H1 (cell line): ENCODE measurements at regions not wholly inside any gene's neighbourhood (a gene's known extent, or its start where the extent isn't known, plus 50 kb on each side); places are given as distances from the start of the nearest gene placed in this dataset.

Source experiments
- CTCF ChIA-PET: fragments of 300-600 bp; sonication (Branson Sonifier 250); formaldehyde crosslinking; loops from one replicate; lab custom pipeline; 2021; ENCODE audit not compliant: partially characterized antibody; lab: Charles Lee
- POLR2A ChIA-PET: fragments of 300-600 bp; sonication (Branson Sonifier 250); formaldehyde crosslinking; loops from one replicate; lab custom pipeline; 2021; ENCODE audit warnings: inconsistent platforms; ENCODE audit not compliant: partially characterized antibody; lab: Charles Lee
- DNase-seq, 2 experiments: peaks; one replicate each; pipeline versions ENCODE4 v3.0.0 to v3.0.0-alpha.2; 2010 to 2022; ENCODE audit warnings: low spot score in 2 of 2, low read depth in 1 of 2, mixed read lengths in 1 of 2
- FAIRE-seq: peaks from 2 replicates; lab custom pipeline; 2011; peaks lifted over from hg19 to GRCh38; lab: Jason Lieb, UNC
- H2AFZ ChIP-seq: 2 replicates; pipeline ENCODE4 v1.8.1; 2012; ENCODE audit warnings: low read length, inconsistent platforms
- H2AK5ac ChIP-seq: 2 replicates; pipeline ENCODE4 v1.6.1; 2013; ENCODE audit warnings: low read depth, low read length
- H2BK120ac ChIP-seq: replicated peaks from 2 replicates; pipeline ENCODE3; 2013; ENCODE audit warnings: low read depth, low read length, inconsistent platforms
- H2BK12ac ChIP-seq: 2 replicates; pipeline ENCODE4 v1.6.1; 2013; ENCODE audit warnings: low read depth, low read length
- H2BK15ac ChIP-seq: 2 replicates; pipeline ENCODE4 v1.6.1; 2013; ENCODE audit warnings: low read length
- H2BK20ac ChIP-seq: 2 replicates; pipeline ENCODE4 v1.6.1; 2013; ENCODE audit warnings: low read length
- H2BK5ac ChIP-seq: 2 replicates; pipeline ENCODE4 v1.6.1; 2013; ENCODE audit warnings: low read depth, low read length
- H3K14ac ChIP-seq: 2 replicates; pipeline ENCODE4 v1.6.1; 2013; ENCODE audit warnings: inconsistent platforms; ENCODE audit not compliant: insufficient read length
- H3K18ac ChIP-seq: 2 replicates; pipeline ENCODE4 v1.6.1; 2013; ENCODE audit warnings: low read length; ENCODE audit errors: extremely low read depth
- H3K23ac ChIP-seq: 2 replicates; pipeline ENCODE4 v1.6.1; 2013; ENCODE audit warnings: inconsistent platforms; ENCODE audit not compliant: insufficient read length
- H3K23me2 ChIP-seq: 2 replicates; pipeline ENCODE4 v1.6.1; 2013; ENCODE audit warnings: low read depth, low read length
- H3K27ac ChIP-seq: 2 replicates; pipeline ENCODE4 v1.6.1; 2011; ENCODE audit warnings: low read depth, low read length, inconsistent platforms
- H3K27me3 ChIP-seq, 4 experiments: replicated peaks in 1 of 4; 1 replicate in 1 of 4; 2 replicates in 3 of 4; pipeline versions ENCODE4 v1.6.1 to v1.8.1; 2011 to 2013; ENCODE audit warnings: low read length in 3 of 4, mild to moderate bottlenecking in 3 of 4, inconsistent platforms in 2 of 4, mixed read lengths in 2 of 4, moderate library complexity in 1 of 4; ENCODE audit not compliant: control insufficient read depth in 3 of 4, insufficient read depth in 3 of 4; ENCODE audit errors: extremely low read depth in 1 of 4
- H3K36me3 ChIP-seq, 4 experiments: 2 replicates each; pipeline versions ENCODE4 v1.6.1 to v1.8.1; 2011 to 2013; ENCODE audit warnings: mild to moderate bottlenecking in 4 of 4, low read length in 3 of 4, moderate library complexity in 2 of 4, control low read depth in 1 of 4, inconsistent platforms in 1 of 4; ENCODE audit not compliant: insufficient read depth in 4 of 4, control insufficient read depth in 2 of 4
- H3K4ac ChIP-seq: replicated peaks from 2 replicates; pipeline ENCODE3; 2013; ENCODE audit warnings: low read length, low read depth, mixed read lengths, inconsistent platforms; ENCODE audit not compliant: insufficient read length
- H3K4me1 ChIP-seq, 4 experiments: replicated peaks in 1 of 4; 1 replicate in 1 of 4; 2 replicates in 3 of 4; pipeline versions ENCODE4 v1.6.1 to v1.8.1; 2011 to 2013; ENCODE audit warnings: low read length in 3 of 4, inconsistent platforms in 2 of 4, mixed read lengths in 1 of 4; ENCODE audit not compliant: insufficient read depth in 4 of 4, control insufficient read depth in 3 of 4
- H3K4me2 ChIP-seq, 2 experiments: 2 replicates each; pipeline versions ENCODE4 v1.6.1 to v1.8.1; 2011 to 2013; ENCODE audit warnings: low read depth in 2 of 2, low read length in 2 of 2, control low read depth in 1 of 2, inconsistent platforms in 1 of 2, mild to moderate bottlenecking in 1 of 2; ENCODE audit not compliant: insufficient read depth in 1 of 2
- H3K4me3 ChIP-seq, 4 experiments: fragments of 200-600, 300-600 bp in 1 of 4; sonication (generic), shearing (Covaris generic), sonication (Bioruptor Twin) in 1 of 4; 2 replicates each; pipeline versions ENCODE4 v1.5.1 to v1.8.1; 2011 to 2016; ENCODE audit warnings: low read length in 4 of 4, low read depth in 3 of 4, control low read depth in 2 of 4, inconsistent platforms in 2 of 4, mild to moderate bottlenecking in 2 of 4, mixed read lengths in 1 of 4, moderate library complexity in 1 of 4; ENCODE audit not compliant: insufficient read depth in 2 of 4; ENCODE audit errors: extremely low read depth in 1 of 4
- H3K56ac ChIP-seq: replicated peaks from 2 replicates; pipeline ENCODE3; 2013; ENCODE audit warnings: low read depth, mild to moderate bottlenecking, mixed read lengths, low read length, inconsistent platforms; ENCODE audit not compliant: insufficient read length
- H3K79me1 ChIP-seq: 2 replicates; pipeline ENCODE4 v1.6.1; 2013; ENCODE audit warnings: low read depth, low read length, control low read depth
- H3K79me2 ChIP-seq, 2 experiments: 2 replicates each; pipeline versions ENCODE4 v1.6.1 to v1.8.1; 2012 to 2013; ENCODE audit warnings: low read length in 2 of 2, mild to moderate bottlenecking in 2 of 2, inconsistent platforms in 1 of 2; ENCODE audit not compliant: insufficient read depth in 2 of 2, control insufficient read depth in 1 of 2
- H3K9ac ChIP-seq, 4 experiments: replicated peaks in 1 of 4; 1 replicate in 1 of 4; 2 replicates in 3 of 4; pipeline versions ENCODE4 v1.6.1 to v1.8.1; 2011 to 2013; ENCODE audit warnings: low read depth in 3 of 4, low read length in 3 of 4, control low read depth in 2 of 4, mild to moderate bottlenecking in 2 of 4, moderate library complexity in 2 of 4, inconsistent platforms in 1 of 4; ENCODE audit errors: extremely low read depth in 1 of 4
- H3K9me3 ChIP-seq, 2 experiments: 2 replicates each; pipeline versions ENCODE4 v1.6.1 to v1.8.1; 2012 to 2013; ENCODE audit warnings: mild to moderate bottlenecking in 2 of 2, moderate library complexity in 2 of 2, control low read depth in 1 of 2, inconsistent platforms in 1 of 2, low read depth in 1 of 2, low read length in 1 of 2, mixed read lengths in 1 of 2; ENCODE audit not compliant: insufficient read depth in 2 of 2
- H4K20me1 ChIP-seq, 2 experiments: replicated peaks in 1 of 2; 2 replicates each; pipeline versions ENCODE3 to v1.8.1; 2011 to 2013; ENCODE audit warnings: inconsistent platforms in 2 of 2, low read length in 2 of 2, mild to moderate bottlenecking in 1 of 2; ENCODE audit not compliant: insufficient read depth in 2 of 2, control insufficient read depth in 1 of 2
- H4K5ac ChIP-seq: 2 replicates; pipeline ENCODE4 v1.6.1; 2013; ENCODE audit warnings: low read length, low read depth, mixed read lengths, inconsistent platforms; ENCODE audit not compliant: insufficient read length
- H4K8ac ChIP-seq: 2 replicates; pipeline ENCODE4 v1.8.0; 2013; ENCODE audit warnings: mild to moderate bottlenecking, moderate library complexity, low read length, inconsistent platforms; ENCODE audit not compliant: insufficient read depth; ENCODE audit errors: extremely low read depth
- H4K91ac ChIP-seq: replicated peaks from 2 replicates; pipeline ENCODE3; 2013; ENCODE audit warnings: low read length, mixed read lengths, inconsistent platforms; ENCODE audit not compliant: insufficient read length
- BACH1 ChIP-seq: IDR thresholded peaks from 2 replicates; pipeline ENCODE4 v1.6.1; 2012; ENCODE audit warnings: low read length, improper control_type of control experiment
- PHF8 ChIP-seq: fragments of 200-600 bp; sonication (generic); conservative IDR thresholded peaks from 2 replicates; pipeline ENCODE4 v1.7.1; 2012; ENCODE audit warnings: low read depth, mild to moderate bottlenecking, inconsistent platforms, low read length, moderate library complexity
- YY1 ChIP-seq: IDR thresholded peaks from 2 replicates; pipeline ENCODE4 v1.6.1; 2011; ENCODE audit warnings: low read depth, mild to moderate bottlenecking, low read length
- WGBS, 2 experiments: shearing (Covaris generic) in 1 of 2; methylation state at CpG; one replicate each; pipeline versions ENCODE4 v1.1.6 to v1.1.7; 2013 to 2015; ENCODE audit warnings: low lambda C conversion rate in 2 of 2, mixed read lengths in 2 of 2, inconsistent platforms in 1 of 2, low coverage in 1 of 2, missing lambda C conversion rate in 1 of 2; ENCODE audit not compliant: insufficient replicate concordance in 2 of 2, insufficient coverage in 1 of 2, insufficient read length in 1 of 2; ENCODE audit errors: extremely low coverage in 1 of 2, missing lambda C conversion rate in 1 of 2; 5-methylcytosine and 5-hydroxymethylcytosine counted together
- TF ChIP-seq, protein P1 (sequence below): IDR thresholded peaks from 2 replicates; pipeline ENCODE4 v1.6.1; 2012; ENCODE audit warnings: inconsistent platforms

DNA sequence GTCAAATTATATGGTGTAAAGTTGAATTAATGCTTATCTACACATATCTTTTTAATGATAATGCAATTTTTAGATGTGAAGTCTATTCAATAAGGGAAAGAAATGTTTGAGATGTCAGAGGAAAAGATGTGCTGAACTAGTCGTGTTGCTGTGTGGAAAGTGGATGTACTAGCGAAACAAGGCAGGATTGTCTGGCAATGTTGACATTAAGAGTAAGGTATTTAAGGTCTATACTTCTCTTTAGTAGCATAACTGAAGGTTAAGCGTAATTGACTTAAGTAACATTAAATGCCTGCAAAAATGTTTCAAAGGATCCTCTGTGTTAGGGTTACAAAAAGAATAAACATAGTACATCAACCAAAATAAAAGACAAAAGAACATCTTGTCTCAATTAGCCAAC lies 787.3 kb upstream of the KLHL1 start:
- H3K9ac ChIP-seq = no peak overlapping the region
- no peaks in the 10 kb centered on the region for H3K79me2 ChIP-seq
- DNase-seq (no peak), FAIRE-seq (no peak)
- no peak overlapping the region for H3K27ac ChIP-seq
- no peak overlapping the region for H2BK12ac ChIP-seq
- no peak overlapping the region for H3K4me2 ChIP-seq
- H3K23me2 ChIP-seq = no peaks in the 10 kb centered on the region
- no peak overlapping the region for H2AK5ac ChIP-seq
- H3K27me3 ChIP-seq = no peaks in the 10 kb centered on the region
- no peak overlapping the region for H2BK5ac ChIP-seq
- 93% methylated on average over 3 of the region's 3 CpGs; no CpG with 5 or more reads in 1 of the 2 experiments for WGBS, 2 experiments
- no peak overlapping the region for H2BK15ac ChIP-seq
- no peaks in the 10 kb centered on the region for H4K20me1 ChIP-seq
- H3K79me1 ChIP-seq = no peaks in the 10 kb centered on the region
- H2AFZ ChIP-seq = no peak overlapping the region
- no peak overlapping the region for H2BK20ac ChIP-seq
- H2BK120ac ChIP-seq = no peak overlapping the region
- H3K4me1 ChIP-seq = peaks cover 0 to 4% (median under 1%) of the 10 kb centered on the region in 4 experiments; a peak in 4 of 7 replicates
- H3K9me3 ChIP-seq = no peaks in the 10 kb centered on the region
- no peak overlapping the region for H4K8ac ChIP-seq
- H3K56ac ChIP-seq = no peak overlapping the region
- no peak overlapping the region for H3K4ac ChIP-seq
- no peak overlapping the region for H3K14ac ChIP-seq
- TF ChIP-seq, protein P1, sequence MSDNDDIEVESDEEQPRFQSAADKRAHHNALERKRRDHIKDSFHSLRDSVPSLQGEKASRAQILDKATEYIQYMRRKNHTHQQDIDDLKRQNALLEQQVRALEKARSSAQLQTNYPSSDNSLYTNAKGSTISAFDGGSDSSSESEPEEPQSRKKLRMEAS = no peak
- TF ChIP-seq BACH1 (no peak), YY1 (no peak), PHF8 (no peak)
- TF ChIP-seq, all 59 proteins: peak for 0
- ChIA-PET POLR2A (no interaction called here), CTCF (no interaction called here)
- no peaks in the 10 kb centered on the region for H3K36me3 ChIP-seq
- no peak overlapping the region for H4K91ac ChIP-seq
- H3K18ac ChIP-seq = no peak overlapping the region
- no peak overlapping the region for H3K23ac ChIP-seq
- H4K5ac ChIP-seq = no peak overlapping the region
- no peak overlapping the region for H3K4me3 ChIP-seq
